Uterus (tissue), 3 donors: ENCODE measurements at regions not wholly inside any gene's neighbourhood (a gene's known extent, or its start where the extent isn't known, plus 50 kb on each side); places are given as distances from the start of the nearest gene placed in this dataset.

ENCODE experiments used
- DNase-seq, 2 donors: peaks; one replicate each; pipeline ENCODE4 v3.0.0-alpha.2; 2019 to 2020
- H3K27ac ChIP-seq, 2 donors: fragments of 200-600 bp; sonication (generic); 1 replicate in 1 of 2; 2 replicates in 1 of 2; pipeline ENCODE4 v1.5.1; 2016 to 2018
- H3K27me3 ChIP-seq, 2 donors: fragments of 200-600 bp; sonication (generic); one replicate each; pipeline ENCODE4 v1.5.1; 2018 to 2019; ENCODE audit warnings: control low read depth in 1 of 2
- H3K36me3 ChIP-seq, 2 donors: fragments of 200-600 bp; sonication (generic); one replicate each; pipeline ENCODE4 v1.5.1; 2019; ENCODE audit warnings: control low read depth in 1 of 2
- H3K4me1 ChIP-seq, 2 donors: fragments of 200-600 bp; sonication (generic); one replicate each; pipeline ENCODE4 v1.5.1; 2018 to 2019; ENCODE audit warnings: control low read depth in 1 of 2
- H3K4me3 ChIP-seq, 2 donors: fragments of 200-600 bp; sonication (generic); 1 replicate in 1 of 2; 2 replicates in 1 of 2; pipeline ENCODE4 v1.5.1; 2018 to 2019; ENCODE audit warnings: mild to moderate bottlenecking in 1 of 2
- H3K9me3 ChIP-seq, 2 donors: fragments of 200-600 bp; sonication (generic); one replicate each; pipeline ENCODE4 v1.5.1; 2019; ENCODE audit warnings: control low read depth in 1 of 2
- CTCF ChIP-seq, 4 experiments: fragments of 200-600 bp in 2 of 4; fragments of 450-650 bp in 2 of 4; sonication (generic) in 2 of 4; IDR thresholded peaks; one replicate each; pipeline ENCODE4 v1.5.1; 2016 to 2019; ENCODE audit warnings: antibody characterized with exemption in 4 of 4, mild to moderate bottlenecking in 2 of 4, moderate library complexity in 1 of 4
- POLR2A ChIP-seq, 2 donors: fragments of 450-650 bp; IDR thresholded peaks; one replicate each; pipeline ENCODE4 v1.6.1; 2016; ENCODE audit warnings: antibody characterized with exemption in 2 of 2, mild to moderate bottlenecking in 1 of 2, moderate library complexity in 1 of 2
- intact Hi-C: fragments of 100-400 bp; cut with DNase I; formaldehyde crosslinking; loops from one replicate; pipeline ENCODE4 v1.15.1; 2023; ENCODE audit warnings: low total_unique reads
- donor health status: DM: yes; HTN: yes; CAD: no.

GRCh38 chr2:216786676-216787075, 73.2 kb downstream of the TNP1 start:
- peaks cover 0 to 7% of the 10 kb centered on the region in 2 donors for H3K4me1 ChIP-seq
- TF ChIP-seq CTCF (IDR thresholded peaks at IDR 0.05) (no peak), POLR2A (IDR thresholded peaks at IDR 0.05) (no peak)
- DNase-seq: no peak
- no peak overlapping the region for H3K27ac ChIP-seq
- intact Hi-C loops: no loop called here
- no peaks in the 10 kb centered on the region for H3K36me3 ChIP-seq
- no peak overlapping the region for H3K4me3 ChIP-seq
- H3K9me3 ChIP-seq: no peaks in the 10 kb centered on the region
- H3K27me3 ChIP-seq: no peaks in the 10 kb centered on the region

GRCh38 chr2:216784456-216784855, 75.4 kb downstream of the TNP1 start:
- Histone ChIP-seq H3K4me3 (no peak overlapping the region), H3K4me1 (no peaks in the 10 kb centered on the region)
- intact Hi-C loops: no loop called here

GRCh38 chr2:216781709-216782108, 78.2 kb downstream of the TNP1 start:
- intact Hi-C loops: no loop called here
- H3K27ac ChIP-seq: no peak overlapping the region
- H3K4me3 ChIP-seq: no peak overlapping the region
- H3K36me3 ChIP-seq: no peaks in the 10 kb centered on the region
- H3K27me3 ChIP-seq: no peaks in the 10 kb centered on the region
- no peaks in the 10 kb centered on the region for H3K4me1 ChIP-seq
- TF ChIP-seq CTCF (IDR thresholded peaks at IDR 0.05): no peak
- TF ChIP-seq POLR2A (IDR thresholded peaks at IDR 0.05): no peak
- no peaks in the 10 kb centered on the region for H3K9me3 ChIP-seq
- DNase-seq: no peak

More at GRCh38 chr2:216784456-216784855, 75.4 kb downstream of the TNP1 start:
- no peak for DNase-seq
- Histone ChIP-seq H3K9me3 (no peaks in the 10 kb centered on the region), H3K27me3 (no peaks in the 10 kb centered on the region), H3K36me3 (no peaks in the 10 kb centered on the region), H3K27ac (no peak overlapping the region)
- TF ChIP-seq POLR2A (IDR thresholded peaks at IDR 0.05): no peak
- TF ChIP-seq CTCF (IDR thresholded peaks at IDR 0.05): no peak

- H3K4me3 ChIP-seq: no peak overlapping the region
- DNase-seq: no peak
- no peaks in the 10 kb centered on the region for H3K9me3 ChIP-seq
- no peaks in the 10 kb centered on the region for H3K4me1 ChIP-seq
- intact Hi-C loops: no loop called here
- H3K27ac ChIP-seq: no peak overlapping the region
- no peaks in the 10 kb centered on the region for H3K36me3 ChIP-seq
- no peaks in the 10 kb centered on the region for H3K27me3 ChIP-seq
- TF ChIP-seq POLR2A (IDR thresholded peaks at IDR 0.05) (no peak), CTCF (IDR thresholded peaks at IDR 0.05) (no peak)
Observed at GRCh38 chr2:216780843-216781242, 79.0 kb downstream of the TNP1 start.

- H3K9me3 ChIP-seq: no peaks in the 10 kb centered on the region
- no peak overlapping the region for H3K27ac ChIP-seq
- no peaks in the 10 kb centered on the region for H3K27me3 ChIP-seq
- H3K4me1 ChIP-seq: peaks cover 0 to 6% of the 10 kb centered on the region in 2 donors
- H3K4me3 ChIP-seq: no peak overlapping the region
- no peak for DNase-seq
- intact Hi-C loops: no loop called here
- TF ChIP-seq CTCF (IDR thresholded peaks at IDR 0.05) (peak in 1 of 4 experiments; percentile 37), POLR2A (IDR thresholded peaks at IDR 0.05) (no peak)
- H3K36me3 ChIP-seq: no peaks in the 10 kb centered on the region
Observed at GRCh38 chr2:216777637-216778273, 82.1 kb downstream of the TNP1 start.
